Stomach (tissue), 4 donors: ENCODE measurements at regions not wholly inside any gene's neighbourhood (a gene's known extent, or its start where the extent isn't known, plus 50 kb on each side); places are given as distances from the start of the nearest gene placed in this dataset.

Experiments used
- POLR2A ChIP-seq, 4 donors: fragments of 450-650 bp; IDR thresholded peaks; one replicate each; pipeline ENCODE4 v1.6.1; 2016; ENCODE audit warnings: antibody characterized with exemption in 4 of 4, control low read depth in 2 of 4, mild to moderate bottlenecking in 1 of 4, moderate library complexity in 1 of 4
- POLR2AphosphoS5 ChIP-seq, 3 donors: sonication (generic); formaldehyde crosslinking; IDR thresholded peaks; one replicate each; pipeline ENCODE4 v1.6.1; 2016; ENCODE audit warnings: antibody characterized with exemption in 3 of 3

GRCh38 chr1:189609167-189609566 is 868.5 kb downstream of the BRINP3 start:
- no peak for TF ChIP-seq POLR2A (IDR thresholded peaks at IDR 0.05)
- no peak for TF ChIP-seq POLR2AphosphoS5 (IDR thresholded peaks at IDR 0.05)
